SU-DHL-6 (cell line): ENCODE measurements at regions not wholly inside any gene's neighbourhood (a gene's known extent, or its start where the extent isn't known, plus 50 kb on each side); places are given as distances from the start of the nearest gene placed in this dataset.

Experiments used
- CTCF ChIP-seq: fragments of 200-600 bp; sonication (generic); IDR thresholded peaks from one replicate; pipeline ENCODE4 v1.5.1; 2017; ENCODE audit warnings: antibody characterized with exemption, mild to moderate bottlenecking, low read length, moderate library complexity; ENCODE audit not compliant: insufficient read depth, poor library complexity, severe bottlenecking
- EZH2phosphoT487 ChIP-seq: fragments of 200-600 bp; sonication (generic), shearing (Covaris generic); conservative IDR thresholded peaks from 2 replicates; pipeline ENCODE4 v1.6.1; 2018; ENCODE audit warnings: mild to moderate bottlenecking, antibody characterized with exemption, low read length, moderate library complexity, mixed read lengths

DNA sequence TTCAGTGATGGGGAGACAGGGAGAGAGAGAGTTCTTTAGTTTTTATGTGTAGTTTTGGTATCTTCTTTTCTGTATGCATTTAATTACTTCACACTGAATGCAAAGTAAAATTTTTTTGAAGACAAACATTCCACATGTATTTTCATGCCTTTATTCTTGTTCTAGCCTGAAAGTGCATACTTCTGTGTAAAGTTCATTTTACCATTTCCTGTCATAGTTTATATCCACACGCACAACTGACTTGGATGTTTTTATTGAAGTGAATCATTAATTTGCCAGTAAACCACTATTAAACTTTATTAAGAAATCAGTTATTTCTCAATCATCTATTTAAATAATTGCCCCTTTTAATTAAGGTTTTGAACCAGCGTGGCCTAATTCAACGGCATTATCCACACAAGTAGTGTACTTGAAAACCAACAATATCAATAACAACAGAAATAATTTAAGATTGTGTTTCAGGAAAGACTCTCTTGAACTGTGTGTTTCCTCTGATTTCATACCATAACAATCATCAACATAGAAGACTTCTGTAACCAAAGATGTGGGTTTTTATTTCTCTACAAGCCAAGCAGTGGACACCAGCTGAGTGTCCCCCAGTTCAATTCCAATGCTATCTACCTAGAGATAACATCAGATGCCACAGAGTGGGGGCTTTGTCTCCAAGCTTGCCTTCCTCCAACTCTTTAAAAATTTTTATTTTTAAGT lies 512.7 kb upstream of the JAG1 start:
- TF ChIP-seq CTCF (no peak), EZH2phosphoT487 (no peak)
